ENCODE measurements at regions not wholly inside any gene's neighbourhood (a gene's known extent, or its start where the extent isn't known, plus 50 kb on each side); places are given as distances from the start of the nearest gene placed in this dataset.

- no peak for DNase-seq
Measured at GRCh38 chr7:84474436-84474835, 279.8 kb upstream of the SEMA3A start.

GRCh38 chr7:84471576-84471975 is 277.0 kb upstream of the SEMA3A start:
- DNase-seq: no peak

GRCh38 chr7:84469034-84469433 is 274.4 kb upstream of the SEMA3A start:
- DNase-seq: no peak

GRCh38 chr7:84462259-84462658 is 267.7 kb upstream of the SEMA3A start:
- no peak for DNase-seq

GRCh38 chr7:84461093-84461492 is 266.5 kb upstream of the SEMA3A start:
- no peak for DNase-seq

GRCh38 chr7:84455788-84456187 is 261.2 kb upstream of the SEMA3A start:
- DNase-seq: no peak

GRCh38 chr7:84454174-84454959 is 259.8 kb upstream of the SEMA3A start:
- no peak for DNase-seq

- no peak for DNase-seq
Measured at GRCh38 chr7:84452618-84453017, 258.0 kb upstream of the SEMA3A start.

- DNase-seq: no peak
Measured at GRCh38 chr7:84450772-84451171, 256.2 kb upstream of the SEMA3A start.

- DNase-seq: no peak
Measured at GRCh38 chr7:84447636-84448293, 253.2 kb upstream of the SEMA3A start.

GRCh38 chr7:84446991-84447480 is 252.4 kb upstream of the SEMA3A start:
- DNase-seq: no peak

GRCh38 chr7:84425702-84426259 is 231.2 kb upstream of the SEMA3A start:
- no peak for DNase-seq

- no peak for DNase-seq
Measured at GRCh38 chr7:84422790-84423189, 228.2 kb upstream of the SEMA3A start.

- no peak for DNase-seq
Measured at GRCh38 chr7:84412161-84412969, 217.8 kb upstream of the SEMA3A start.

GRCh38 chr7:84399661-84400060 is 205.1 kb upstream of the SEMA3A start:
- DNase-seq: no peak

- DNase-seq: no peak
Measured at GRCh38 chr7:84394219-84394618, 199.6 kb upstream of the SEMA3A start.

- DNase-seq: no peak
Measured at GRCh38 chr7:84393786-84394185, 199.2 kb upstream of the SEMA3A start.

GRCh38 chr7:84390845-84391244 is 196.3 kb upstream of the SEMA3A start:
- no peak for DNase-seq

GRCh38 chr7:84389242-84389641 is 194.7 kb upstream of the SEMA3A start:
- no peak for DNase-seq

GRCh38 chr7:84387595-84387994 is 193.0 kb upstream of the SEMA3A start:
- no peak for DNase-seq

- DNase-seq: no peak
Measured at GRCh38 chr7:84384417-84384816, 189.8 kb upstream of the SEMA3A start.

GRCh38 chr7:84379446-84379845 is 184.9 kb upstream of the SEMA3A start:
- DNase-seq: no peak

GRCh38 chr7:84372712-84373111 is 178.1 kb upstream of the SEMA3A start:
- DNase-seq: no peak

All from CD4-positive, alpha-beta T cell treated with Interferon alpha-2 for 1 hour (primary cell).